Parathyroid adenoma (tissue), 2 donors: ENCODE measurements at regions not wholly inside any gene's neighbourhood (a gene's known extent, or its start where the extent isn't known, plus 50 kb on each side); places are given as distances from the start of the nearest gene placed in this dataset.

Source experiments
- H2AFZ ChIP-seq: fragments of 300-600 bp; sonication (generic); one replicate; pipeline ENCODE4 v1.7.0; 2017; ENCODE audit warnings: antibody characterized with exemption, mild to moderate bottlenecking
- H3K27ac ChIP-seq: fragments of 300-600 bp; sonication (generic); one replicate; pipeline ENCODE4 v1.7.0; 2017
- H3K27me3 ChIP-seq: fragments of 300-600 bp; sonication (generic); one replicate; pipeline ENCODE4 v1.7.0; 2017; ENCODE audit warnings: low read length; ENCODE audit not compliant: control insufficient read depth, insufficient read depth
- H3K36me3 ChIP-seq: fragments of 300-600 bp; sonication (generic); one replicate; pipeline ENCODE4 v1.7.0; 2017; ENCODE audit warnings: low read length; ENCODE audit not compliant: control insufficient read depth, insufficient read depth
- H3K4me1 ChIP-seq: fragments of 300-600 bp; sonication (generic); one replicate; pipeline ENCODE4 v1.7.0; 2017; ENCODE audit warnings: control low read depth
- H3K4me2 ChIP-seq: fragments of 300-600 bp; sonication (generic); one replicate; pipeline ENCODE4 v1.7.0; 2017; ENCODE audit warnings: low read length
- H3K4me3 ChIP-seq: fragments of 300-600 bp; sonication (generic); one replicate; pipeline ENCODE4 v1.7.0; 2017; ENCODE audit warnings: low read depth, low read length
- H3K79me2 ChIP-seq: fragments of 300-600 bp; sonication (generic); one replicate; pipeline ENCODE4 v1.7.0; 2017; ENCODE audit warnings: control low read depth
- H3K9ac ChIP-seq: fragments of 300-600 bp; sonication (generic); one replicate; pipeline ENCODE4 v1.7.0; 2017; ENCODE audit warnings: mild to moderate bottlenecking
- H3K9me3 ChIP-seq: fragments of 300-600 bp; sonication (generic); one replicate; pipeline ENCODE4 v1.7.0; 2017; ENCODE audit warnings: low read length; ENCODE audit not compliant: control insufficient read depth
- CTCF ChIP-seq: fragments of 300-600 bp; sonication (generic); IDR thresholded peaks from one replicate; pipeline ENCODE4 v1.7.0; 2017; ENCODE audit warnings: antibody characterized with exemption, mild to moderate bottlenecking
- donor health status: primary hyperparathyroidism.

GRCh38 chr7:41114691-41115090 is 588.2 kb downstream of the INHBA start:
- Histone ChIP-seq H3K27ac (no peak overlapping the region), H3K4me3 (no peak overlapping the region), H3K79me2 (no peaks in the 10 kb centered on the region), H3K9me3 (no peaks in the 10 kb centered on the region), H3K4me2 (no peak overlapping the region), H3K9ac (no peak overlapping the region), H2AFZ (no peak overlapping the region), H3K36me3 (no peaks in the 10 kb centered on the region), H3K4me1 (no peaks in the 10 kb centered on the region), H3K27me3 (no peaks in the 10 kb centered on the region)
- TF ChIP-seq CTCF: no peak

- no peaks in the 10 kb centered on the region for H3K79me2 ChIP-seq
- TF ChIP-seq CTCF: no peak
- H3K4me1 ChIP-seq: no peaks in the 10 kb centered on the region
- no peak overlapping the region for H3K27ac ChIP-seq
- no peaks in the 10 kb centered on the region for H3K27me3 ChIP-seq
- no peak overlapping the region for H3K4me3 ChIP-seq
- H3K4me2 ChIP-seq: no peak overlapping the region
- H3K9me3 ChIP-seq: no peaks in the 10 kb centered on the region
- no peaks in the 10 kb centered on the region for H3K36me3 ChIP-seq
- H2AFZ ChIP-seq: no peak overlapping the region
- H3K9ac ChIP-seq: no peak overlapping the region
Observed at GRCh38 chr7:41114131-41114530, 588.8 kb downstream of the INHBA start.

GRCh38 chr7:41113719-41114118 is 589.2 kb downstream of the INHBA start:
- no peaks in the 10 kb centered on the region for H3K27me3 ChIP-seq
- no peak overlapping the region for H3K4me3 ChIP-seq
- no peak overlapping the region for H3K4me2 ChIP-seq
- TF ChIP-seq CTCF: no peak
- no peaks in the 10 kb centered on the region for H3K79me2 ChIP-seq
- no peak overlapping the region for H3K9ac ChIP-seq
- no peaks in the 10 kb centered on the region for H3K4me1 ChIP-seq
- H2AFZ ChIP-seq: no peak overlapping the region
- H3K27ac ChIP-seq: no peak overlapping the region
- H3K36me3 ChIP-seq: no peaks in the 10 kb centered on the region
- H3K9me3 ChIP-seq: no peaks in the 10 kb centered on the region

- no peaks in the 10 kb centered on the region for H3K4me1 ChIP-seq
- H3K9ac ChIP-seq: no peak overlapping the region
- no peak overlapping the region for H3K4me2 ChIP-seq
- no peaks in the 10 kb centered on the region for H3K79me2 ChIP-seq
- H3K4me3 ChIP-seq: no peak overlapping the region
- H3K27ac ChIP-seq: no peak overlapping the region
- H3K9me3 ChIP-seq: no peaks in the 10 kb centered on the region
- no peak for TF ChIP-seq CTCF
- no peaks in the 10 kb centered on the region for H3K27me3 ChIP-seq
- H3K36me3 ChIP-seq: no peaks in the 10 kb centered on the region
- no peak overlapping the region for H2AFZ ChIP-seq
Observed at GRCh38 chr7:41110186-41110585, 592.7 kb downstream of the INHBA start.

- no peaks in the 10 kb centered on the region for H3K36me3 ChIP-seq
- H3K27me3 ChIP-seq: no peaks in the 10 kb centered on the region
- H3K9me3 ChIP-seq: no peaks in the 10 kb centered on the region
- no peak overlapping the region for H3K4me3 ChIP-seq
- no peak overlapping the region for H3K4me2 ChIP-seq
- no peak overlapping the region for H3K9ac ChIP-seq
- no peak overlapping the region for H2AFZ ChIP-seq
- H3K4me1 ChIP-seq: no peaks in the 10 kb centered on the region
- H3K27ac ChIP-seq: no peak overlapping the region
- TF ChIP-seq CTCF: no peak
- H3K79me2 ChIP-seq: no peaks in the 10 kb centered on the region
Observed at GRCh38 chr7:41108821-41109220, 594.1 kb downstream of the INHBA start.
